H9 (cell line): ENCODE measurements at regions not wholly inside any gene's neighbourhood (a gene's known extent, or its start where the extent isn't known, plus 50 kb on each side); places are given as distances from the start of the nearest gene placed in this dataset.

Source experiments
- DNase-seq: peaks from one replicate; pipeline ENCODE4 v3.0.0-alpha.2; 2017
- H2AFZ ChIP-seq: one replicate; pipeline ENCODE4 v1.6.1; 2013; ENCODE audit warnings: mild to moderate bottlenecking, low read length, control low read depth, moderate library complexity
- H2AK5ac ChIP-seq: 2 replicates; pipeline ENCODE4 v1.6.1; 2013; ENCODE audit warnings: low read length, control low read depth, mixed read lengths; ENCODE audit not compliant: insufficient read length
- H2BK120ac ChIP-seq: one replicate; pipeline ENCODE4 v1.6.1; 2013; ENCODE audit warnings: low read depth, mild to moderate bottlenecking, low read length, control low read depth, inconsistent platforms; ENCODE audit not compliant: poor library complexity, severe bottlenecking
- H2BK12ac ChIP-seq: 2 replicates; pipeline ENCODE4 v1.6.1; 2013; ENCODE audit warnings: low read length, control low read depth, mixed read lengths, low read depth; ENCODE audit not compliant: insufficient read length
- H2BK15ac ChIP-seq: 2 replicates; pipeline ENCODE4 v1.6.1; 2013; ENCODE audit warnings: low read depth, low read length, control low read depth
- H2BK20ac ChIP-seq: one replicate; pipeline ENCODE4 v1.6.1; 2013; ENCODE audit warnings: low read depth, mild to moderate bottlenecking, low read length, control low read depth, inconsistent platforms; ENCODE audit not compliant: poor library complexity, severe bottlenecking
- H2BK5ac ChIP-seq: 2 replicates; pipeline ENCODE4 v1.6.1; 2013; ENCODE audit warnings: low read length, control low read depth, mixed read lengths; ENCODE audit not compliant: insufficient read length
- H3K14ac ChIP-seq: 2 replicates; pipeline ENCODE4 v1.6.1; 2013; ENCODE audit warnings: low read length, control low read depth; ENCODE audit not compliant: insufficient read depth
- H3K18ac ChIP-seq: 2 replicates; pipeline ENCODE4 v1.6.1; 2013; ENCODE audit warnings: low read depth, mild to moderate bottlenecking, mixed read lengths, low read length, control low read depth; ENCODE audit not compliant: insufficient read length
- H3K23ac ChIP-seq: 2 replicates; pipeline ENCODE4 v1.6.1; 2013; ENCODE audit warnings: low read length, control low read depth, mixed read lengths, low read depth; ENCODE audit not compliant: insufficient read length
- H3K23me2 ChIP-seq: 2 replicates; pipeline ENCODE4 v1.6.1; 2013; ENCODE audit warnings: low read depth, mild to moderate bottlenecking, mixed read lengths, low read length, control low read depth; ENCODE audit not compliant: insufficient read length, poor library complexity, severe bottlenecking
- H3K27ac ChIP-seq: 2 replicates; pipeline ENCODE4 v1.5.1; 2013; ENCODE audit warnings: low read length, control low read depth, mixed read lengths, low read depth; ENCODE audit not compliant: insufficient read length
- H3K27me3 ChIP-seq: 2 replicates; pipeline ENCODE4 v1.6.1; 2013; ENCODE audit warnings: low read length, control low read depth, inconsistent platforms; ENCODE audit not compliant: insufficient read depth
- H3K4ac ChIP-seq: 2 replicates; pipeline ENCODE4 v1.6.1; 2013; ENCODE audit warnings: low read depth, mild to moderate bottlenecking, control low read depth, inconsistent platforms, low read length, moderate library complexity
- H3K4me1 ChIP-seq: 2 replicates; pipeline ENCODE4 v1.6.1; 2013; ENCODE audit warnings: low read length, control low read depth, inconsistent platforms; ENCODE audit not compliant: insufficient read depth
- H3K4me2 ChIP-seq: 2 replicates; pipeline ENCODE4 v1.6.1; 2013; ENCODE audit warnings: low read length, control low read depth, mixed read lengths; ENCODE audit not compliant: insufficient read length, insufficient read depth
- H3K56ac ChIP-seq: 2 replicates; pipeline ENCODE4 v1.6.1; 2013; ENCODE audit warnings: low read depth, mild to moderate bottlenecking, mixed read lengths, low read length, control low read depth; ENCODE audit not compliant: insufficient read length
- H3K79me1 ChIP-seq: 2 replicates; pipeline ENCODE4 v1.6.1; 2013; ENCODE audit warnings: low read depth, mild to moderate bottlenecking, moderate library complexity, low read length, control low read depth, inconsistent platforms; ENCODE audit not compliant: insufficient read depth, poor library complexity, severe bottlenecking
- H3K79me2 ChIP-seq: 2 replicates; pipeline ENCODE4 v1.6.1; 2013; ENCODE audit warnings: low read length, control low read depth, inconsistent platforms; ENCODE audit not compliant: insufficient read depth
- H3K9ac ChIP-seq: 2 replicates; pipeline ENCODE4 v1.6.1; 2013; ENCODE audit warnings: low read length, control low read depth, mixed read lengths; ENCODE audit not compliant: insufficient read length; ENCODE audit errors: extremely low read depth
- H3K9me3 ChIP-seq: one replicate; pipeline ENCODE4 v1.6.1; 2013; ENCODE audit warnings: low read depth, low read length, inconsistent platforms; ENCODE audit not compliant: control insufficient read depth
- H3T11ph ChIP-seq: one replicate; pipeline ENCODE4 v1.6.1; 2013; ENCODE audit warnings: mild to moderate bottlenecking, low read length, control low read depth, inconsistent platforms
- H4K20me1 ChIP-seq: one replicate; pipeline ENCODE4 v1.6.1; 2013; ENCODE audit not compliant: control insufficient read depth, insufficient read length, insufficient read depth
- H4K5ac ChIP-seq: 2 replicates; pipeline ENCODE4 v1.6.1; 2013; ENCODE audit warnings: low read depth, mild to moderate bottlenecking, mixed read lengths, low read length, control low read depth; ENCODE audit not compliant: insufficient read length
- H4K8ac ChIP-seq: replicated peaks from 2 replicates; pipeline ENCODE4 v1.6.1; 2013; ENCODE audit warnings: low read length, control low read depth, mixed read lengths, low read depth; ENCODE audit not compliant: insufficient read length
- H4K91ac ChIP-seq: 2 replicates; pipeline ENCODE4 v1.6.1; 2013; ENCODE audit warnings: low read depth, mild to moderate bottlenecking, moderate library complexity, mixed read lengths, low read length, control low read depth; ENCODE audit not compliant: insufficient read length
- H3K27ac Mint-ChIP-seq, 3 experiments: 2 replicates in 2 of 3; 3 replicates in 1 of 3; pipeline ENCODE4 v1.8.0; 2020 to 2021; ENCODE audit warnings: mixed read lengths in 3 of 3, mild to moderate bottlenecking in 1 of 3, moderate library complexity in 1 of 3
- H3K27me3 Mint-ChIP-seq: 2 replicates; pipeline ENCODE4 v1.8.0; 2021; ENCODE audit warnings: low read depth, mild to moderate bottlenecking, moderate library complexity, mixed read lengths
- H3K36me3 Mint-ChIP-seq, 3 experiments: 2 replicates in 2 of 3; 3 replicates in 1 of 3; pipeline ENCODE4 v1.8.0; 2020 to 2021; ENCODE audit warnings: low read depth in 3 of 3, mixed read lengths in 3 of 3; ENCODE audit not compliant: insufficient read depth in 1 of 3
- H3K4me1 Mint-ChIP-seq, 2 experiments: 2 replicates each; pipeline ENCODE4 v1.8.0; 2020; ENCODE audit warnings: mixed read lengths in 2 of 2
- H3K4me3 Mint-ChIP-seq, 2 experiments: 2 replicates in 1 of 2; 3 replicates in 1 of 2; pipeline ENCODE4 v1.8.0; 2020 to 2021; ENCODE audit warnings: mild to moderate bottlenecking in 2 of 2, mixed read lengths in 2 of 2, moderate library complexity in 1 of 2
- H3K9me3 Mint-ChIP-seq, 2 experiments: 2 replicates in 1 of 2; 3 replicates in 1 of 2; pipeline ENCODE4 v1.8.0; 2020; ENCODE audit warnings: mild to moderate bottlenecking in 2 of 2, mixed read lengths in 2 of 2, moderate library complexity in 1 of 2
- WGBS: extraction: QIAGEN DNeasy Blood & Tissue Kit; methylation state at CpG from one replicate; pipeline ENCODE4 v1.1.7; 2013; ENCODE audit warnings: missing lambda C conversion rate, low lambda C conversion rate, mixed read lengths; ENCODE audit not compliant: insufficient read length; ENCODE audit errors: extremely low coverage; 5-methylcytosine and 5-hydroxymethylcytosine counted together
- TF ChIP-seq, protein P1 (sequence below): fragments of 200-600 bp; sonication (generic); conservative IDR thresholded peaks from 3 replicates; pipeline ENCODE4 v1.8.0; 2021; ENCODE audit warnings: antibody characterized with exemption, mild to moderate bottlenecking

DNA sequence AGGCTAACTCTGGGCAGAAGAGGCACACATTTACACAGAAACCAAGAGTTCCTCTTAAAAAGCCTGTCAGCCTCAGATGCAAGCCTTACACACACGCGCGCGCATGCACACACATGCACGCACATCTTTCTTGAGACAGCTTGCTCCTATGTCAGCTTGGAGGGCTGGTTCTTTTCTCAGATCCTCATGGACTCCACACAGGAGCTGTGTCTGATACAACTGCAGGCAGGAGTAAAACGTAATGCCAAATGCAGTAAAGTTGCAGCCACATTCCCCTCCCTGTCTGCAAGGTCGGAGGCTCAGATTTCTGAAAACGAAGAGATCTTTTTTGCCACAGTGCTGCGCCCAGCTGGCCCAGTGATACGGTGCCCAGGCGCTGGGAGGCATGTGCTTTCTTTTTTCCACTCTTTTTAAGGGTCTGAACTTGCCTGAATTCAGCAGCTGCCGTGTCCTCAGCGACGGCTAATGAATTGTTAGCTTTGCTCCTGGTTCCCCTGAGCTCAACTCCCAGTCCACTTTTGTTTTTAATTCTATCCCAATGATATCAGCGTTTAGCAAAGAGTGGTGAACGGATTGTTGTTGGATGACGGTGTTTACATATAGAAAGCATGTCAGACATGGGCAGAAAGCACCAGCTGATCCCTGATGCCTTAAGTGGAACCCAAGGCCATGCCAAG, 72.9 kb upstream of the FOXN3 start:
- H2AFZ ChIP-seq, result no peak overlapping the region
- H3K4me2 ChIP-seq, result no peak overlapping the region
- Mint-ChIP-seq H3K27ac (peak overlapping the region; percentile 15 to 73 (median 55); a peak in 4 of 7 replicates), H3K4me3 (no peak overlapping the region), H3K36me3 (peaks cover 6 to 14% (median 8%) of the 10 kb centered on the region in 3 experiments; a peak in 5 of 7 replicates), H3K9me3 (no peaks in the 10 kb centered on the region), H3K27me3 (no peaks in the 10 kb centered on the region), H3K4me1 (peaks cover 62 to 65% of the 10 kb centered on the region in 2 experiments)
- no peak overlapping the region for H3T11ph ChIP-seq
- H3K9me3 ChIP-seq, result no peaks in the 10 kb centered on the region
- no peak overlapping the region for H3K14ac ChIP-seq
- H3K23me2 ChIP-seq, result no peaks in the 10 kb centered on the region
- no peak overlapping the region for H2BK15ac ChIP-seq
- no peaks in the 10 kb centered on the region for H4K20me1 ChIP-seq
- no peak overlapping the region for H4K8ac ChIP-seq
- H3K4ac ChIP-seq, result no peak overlapping the region
- no peaks in the 10 kb centered on the region; the same call in 1 of the 2 replicates for H3K79me2 ChIP-seq
- TF ChIP-seq, protein P1, sequence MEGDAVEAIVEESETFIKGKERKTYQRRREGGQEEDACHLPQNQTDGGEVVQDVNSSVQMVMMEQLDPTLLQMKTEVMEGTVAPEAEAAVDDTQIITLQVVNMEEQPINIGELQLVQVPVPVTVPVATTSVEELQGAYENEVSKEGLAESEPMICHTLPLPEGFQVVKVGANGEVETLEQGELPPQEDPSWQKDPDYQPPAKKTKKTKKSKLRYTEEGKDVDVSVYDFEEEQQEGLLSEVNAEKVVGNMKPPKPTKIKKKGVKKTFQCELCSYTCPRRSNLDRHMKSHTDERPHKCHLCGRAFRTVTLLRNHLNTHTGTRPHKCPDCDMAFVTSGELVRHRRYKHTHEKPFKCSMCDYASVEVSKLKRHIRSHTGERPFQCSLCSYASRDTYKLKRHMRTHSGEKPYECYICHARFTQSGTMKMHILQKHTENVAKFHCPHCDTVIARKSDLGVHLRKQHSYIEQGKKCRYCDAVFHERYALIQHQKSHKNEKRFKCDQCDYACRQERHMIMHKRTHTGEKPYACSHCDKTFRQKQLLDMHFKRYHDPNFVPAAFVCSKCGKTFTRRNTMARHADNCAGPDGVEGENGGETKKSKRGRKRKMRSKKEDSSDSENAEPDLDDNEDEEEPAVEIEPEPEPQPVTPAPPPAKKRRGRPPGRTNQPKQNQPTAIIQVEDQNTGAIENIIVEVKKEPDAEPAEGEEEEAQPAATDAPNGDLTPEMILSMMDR, result no peak
- no peak overlapping the region for H2BK120ac ChIP-seq
- H3K4me1 ChIP-seq, result peaks cover 7% of the 10 kb centered on the region
- no peak overlapping the region for H2BK12ac ChIP-seq
- no peak overlapping the region for H3K18ac ChIP-seq
- no peak overlapping the region for H2BK5ac ChIP-seq
- no peak overlapping the region for H2BK20ac ChIP-seq
- no peaks in the 10 kb centered on the region for H3K27me3 ChIP-seq
- no peak overlapping the region for H4K91ac ChIP-seq
- no peak overlapping the region for H3K27ac ChIP-seq
- no peaks in the 10 kb centered on the region for H3K79me1 ChIP-seq
- WGBS, result no CpG with 5 or more reads among the region's 17 CpGs
- H2AK5ac ChIP-seq, result no peak overlapping the region
- H4K5ac ChIP-seq, result no peak overlapping the region
- H3K23ac ChIP-seq, result peak overlapping the region; percentile 13
- no peak for DNase-seq
- no peak overlapping the region for H3K56ac ChIP-seq
- no peak overlapping the region for H3K9ac ChIP-seq
